WTC11 (cell line): ENCODE measurements at regions not wholly inside any gene's neighbourhood (a gene's known extent, or its start where the extent isn't known, plus 50 kb on each side); places are given as distances from the start of the nearest gene placed in this dataset.

Experiments
- ATAC-seq: fragments of 200-7000 bp; cut with Tn5 transposase; 2 replicates; pipeline ENCODE4 v1.10.0; 2021; ENCODE audit warnings: mild to moderate bottlenecking, moderate library complexity
- CTCF ChIA-PET: fragments of 300-600 bp; sonication (Branson Sonifier 250); formaldehyde crosslinking; loops from one replicate; lab custom pipeline; 2021; ENCODE audit warnings: antibody characterized with exemption; lab: Charles Lee
- POLR2A ChIA-PET: fragments of 350-600 bp; sonication (Branson Sonifier 250); formaldehyde crosslinking; loops from one replicate; lab custom pipeline; 2021; ENCODE audit warnings: antibody characterized with exemption; lab: Charles Lee
- DNase-seq: peaks from one replicate; pipeline ENCODE4 v3.0.0; 2021; ENCODE audit warnings: low spot score
- H3K27ac Mint-ChIP-seq: 2 replicates; pipeline ENCODE4 v1.8.0; 2021; ENCODE audit warnings: mixed read lengths
- H3K27me3 Mint-ChIP-seq: 2 replicates; pipeline ENCODE4 v1.8.0; 2021; ENCODE audit warnings: low read depth, mild to moderate bottlenecking, moderate library complexity, mixed read lengths
- H3K36me3 Mint-ChIP-seq: 2 replicates; pipeline ENCODE4 v1.8.0; 2021; ENCODE audit warnings: mixed read lengths
- H3K4me1 Mint-ChIP-seq: 2 replicates; pipeline ENCODE4 v1.8.0; 2022; ENCODE audit warnings: mixed read lengths
- H3K4me3 Mint-ChIP-seq: 2 replicates; pipeline ENCODE4 v1.8.0; 2021; ENCODE audit warnings: mild to moderate bottlenecking, moderate library complexity, mixed read lengths
- H3K9me3 Mint-ChIP-seq: 2 replicates; pipeline ENCODE4 v1.8.0; 2021; ENCODE audit warnings: mixed read lengths
- EMX1 ChIP-seq: fragments of 250-450 bp; sonication (Bioruptor Pico); IDR thresholded peaks from 2 replicates; pipeline ENCODE4 v1.8.0; 2021; ENCODE audit warnings: mild to moderate bottlenecking
- ESRRA ChIP-seq: sonication (generic); formaldehyde crosslinking; IDR thresholded peaks from 2 replicates; pipeline ENCODE4 v1.8.1; 2022; ENCODE audit warnings: mild to moderate bottlenecking, missing genetic modification reagents, borderline replicate concordance
- GABPB1 ChIP-seq: sonication (generic); formaldehyde crosslinking; IDR thresholded peaks from 2 replicates; pipeline ENCODE4 v1.8.1; 2023; ENCODE audit warnings: mild to moderate bottlenecking, missing genetic modification reagents
- HMGA2 ChIP-seq: fragments of 250-450 bp; sonication (Bioruptor Pico); IDR thresholded peaks from 2 replicates; pipeline ENCODE4 v1.4.0; 2021; ENCODE audit warnings: mild to moderate bottlenecking, moderate library complexity
- IRF1 ChIP-seq: sonication (generic); formaldehyde crosslinking; IDR thresholded peaks from 2 replicates; pipeline ENCODE4 v1.8.0; 2023; ENCODE audit warnings: missing genetic modification reagents
- JAZF1 ChIP-seq: fragments of 250-450 bp; sonication (Bioruptor Pico); IDR thresholded peaks from 2 replicates; pipeline ENCODE4 v1.9.0; 2021; ENCODE audit warnings: moderate library complexity, mild to moderate bottlenecking, inconsistent platforms
- PRDM15 ChIP-seq: sonication (generic); formaldehyde crosslinking; IDR thresholded peaks from 2 replicates; pipeline ENCODE4 v1.8.0; 2022; ENCODE audit warnings: missing genetic modification reagents
- PRRX2 ChIP-seq: fragments of 250-450 bp; sonication (Bioruptor Pico); IDR thresholded peaks from 2 replicates; pipeline ENCODE4 v1.8.0; 2021; ENCODE audit warnings: mild to moderate bottlenecking
- RELA ChIP-seq: sonication (generic); formaldehyde crosslinking; IDR thresholded peaks from 2 replicates; pipeline ENCODE4 v1.8.1; 2022; ENCODE audit warnings: missing genetic modification reagents, mild to moderate bottlenecking, borderline replicate concordance
- SMAD3 ChIP-seq: sonication (generic); formaldehyde crosslinking; IDR thresholded peaks from 2 replicates; pipeline ENCODE4 v1.8.0; 2022; ENCODE audit warnings: missing genetic modification reagents, mild to moderate bottlenecking, borderline replicate concordance
- SOX15 ChIP-seq: fragments of 250-450 bp; sonication (Bioruptor Pico); IDR thresholded peaks from 2 replicates; pipeline ENCODE4 v1.9.0; 2021; ENCODE audit warnings: mild to moderate bottlenecking
- SP1 ChIP-seq: sonication (generic); formaldehyde crosslinking; conservative IDR thresholded peaks from 2 replicates; pipeline ENCODE4 v1.8.1; 2022; ENCODE audit warnings: missing genetic modification reagents
- STAT6 ChIP-seq: sonication (generic); formaldehyde crosslinking; conservative IDR thresholded peaks from 2 replicates; pipeline ENCODE4 v1.8.1; 2023; ENCODE audit warnings: mild to moderate bottlenecking, low read depth, missing genetic modification reagents, moderate library complexity
- TCF7 ChIP-seq: sonication (generic); formaldehyde crosslinking; IDR thresholded peaks from 2 replicates; pipeline ENCODE4 v1.8.0; 2022; ENCODE audit warnings: mild to moderate bottlenecking, low read depth, missing genetic modification reagents, moderate library complexity
- TEAD4 ChIP-seq: sonication (generic); formaldehyde crosslinking; IDR thresholded peaks from 2 replicates; pipeline ENCODE4 v1.8.0; 2022; ENCODE audit warnings: mild to moderate bottlenecking, missing genetic modification reagents
- ZMAT4 ChIP-seq: fragments of 250-450 bp; sonication (Bioruptor Pico); IDR thresholded peaks from 2 replicates; pipeline ENCODE4 v1.9.0; 2021; ENCODE audit warnings: mild to moderate bottlenecking
- ZNF121 ChIP-seq: sonication (generic); formaldehyde crosslinking; IDR thresholded peaks from 2 replicates; pipeline ENCODE4 v1.8.0; 2023; ENCODE audit warnings: missing genetic modification reagents
- ZNF219 ChIP-seq: sonication (generic); formaldehyde crosslinking; IDR thresholded peaks from 2 replicates; pipeline ENCODE4 v1.8.0; 2023; ENCODE audit warnings: missing genetic modification reagents, mild to moderate bottlenecking, borderline replicate concordance
- ZNF263 ChIP-seq: sonication (generic); formaldehyde crosslinking; IDR thresholded peaks from 2 replicates; pipeline ENCODE4 v1.8.1; 2022; ENCODE audit warnings: low read depth, mild to moderate bottlenecking, moderate library complexity, missing genetic modification reagents
- ZNF317 ChIP-seq: sonication (generic); formaldehyde crosslinking; IDR thresholded peaks from 2 replicates; pipeline ENCODE4 v1.8.1; 2023; ENCODE audit warnings: low read depth, mild to moderate bottlenecking, moderate library complexity, missing genetic modification reagents, borderline replicate concordance
- ZNF396 ChIP-seq: fragments of 250-450 bp; sonication (Bioruptor Pico); IDR thresholded peaks from 2 replicates; pipeline ENCODE4 v1.8.0; 2021; ENCODE audit warnings: mild to moderate bottlenecking, moderate library complexity, borderline replicate concordance
- ZNF423 ChIP-seq: fragments of 250-450 bp; sonication (Bioruptor Pico); IDR thresholded peaks from 2 replicates; pipeline ENCODE4 v2.1.2; 2022; ENCODE audit warnings: mild to moderate bottlenecking, moderate library complexity
- ZNF671 ChIP-seq: fragments of 250-450 bp; sonication (Bioruptor Pico); IDR thresholded peaks from 2 replicates; pipeline ENCODE4 v1.8.0; 2021; ENCODE audit warnings: mild to moderate bottlenecking
- ZSCAN18 ChIP-seq: fragments of 250-450 bp; sonication (Bioruptor Pico); IDR thresholded peaks from 2 replicates; pipeline ENCODE4 v2.1.2; 2022; ENCODE audit warnings: mild to moderate bottlenecking, moderate library complexity
- TF ChIP-seq, protein P1 (sequence below): sonication (generic); formaldehyde crosslinking; IDR thresholded peaks from 2 replicates; pipeline ENCODE4 v1.8.1; 2022; ENCODE audit warnings: mild to moderate bottlenecking, moderate library complexity, missing genetic modification reagents

DNA sequence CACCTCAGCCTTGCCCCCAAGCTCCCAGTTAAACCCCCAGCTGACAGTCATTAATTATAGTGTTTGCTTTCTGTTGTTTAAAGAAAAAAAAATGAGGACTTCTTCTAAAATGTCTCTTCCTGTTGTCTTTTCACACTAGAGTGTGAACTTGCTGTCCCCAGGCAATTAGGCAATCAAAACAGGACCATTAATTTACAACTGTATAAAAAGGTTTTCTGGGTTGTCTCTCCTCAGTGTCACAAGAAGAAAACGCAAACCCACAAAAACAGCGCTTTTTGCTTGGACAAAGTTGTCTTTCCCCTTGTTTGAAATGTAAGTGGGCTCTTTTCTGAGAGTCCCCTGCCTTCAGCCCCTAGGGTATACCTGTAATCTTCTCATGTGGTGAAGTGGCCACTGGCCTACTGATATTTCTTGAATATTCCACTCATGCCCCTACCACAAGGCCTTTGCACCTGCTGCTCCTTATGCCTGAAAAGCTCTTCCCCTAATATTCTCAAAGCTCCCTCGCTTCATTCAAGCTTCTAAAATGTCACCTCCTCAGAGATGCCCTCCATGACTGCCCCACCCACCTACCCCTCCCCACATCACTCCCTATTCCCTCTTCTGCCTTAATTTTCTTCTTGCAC is 158.9 kb upstream of the PWP1 start:
- Mint-ChIP-seq H3K36me3 (no peaks in the 10 kb centered on the region), H3K4me1 (no peaks in the 10 kb centered on the region; the same call in 1 of the 2 replicates), H3K27me3 (no peaks in the 10 kb centered on the region), H3K27ac (no peak overlapping the region), H3K4me3 (no peak overlapping the region), H3K9me3 (peaks cover 5% of the 10 kb centered on the region; the same call in 1 of the 2 replicates)
- TF ChIP-seq ZNF423 (no peak), SP1 (CRISPR knock-in tag) (no peak), GABPB1 (no peak), TEAD4 (no peak), ESRRA (CRISPR knock-in tag) (no peak), PRRX2 (no peak), EMX1 (CRISPR knock-in tag) (no peak), ZNF263 (CRISPR knock-in tag) (no peak), IRF1 (no peak), ZNF219 (CRISPR knock-in tag) (no peak), RELA (CRISPR knock-in tag) (no peak), ZNF317 (CRISPR knock-in tag) (no peak), STAT6 (no peak)
- ATAC-seq (no peak), DNase-seq (no peak)
- ChIA-PET POLR2A (no interaction called here), CTCF (no interaction called here)

GRCh38 chr12:107528731-107529365 is 156.8 kb upstream of the PWP1 start:
- H3K36me3 Mint-ChIP-seq = 0 out of 2 replicates have a peak, but pooled peaks cover 2% of the 10 kb centered on the region
- H3K9me3 Mint-ChIP-seq = peaks cover 14% of the 10 kb centered on the region
- ChIA-PET CTCF (no interaction called here), POLR2A (no interaction called here)
- no peak overlapping the region for H3K4me3 Mint-ChIP-seq
- no peaks in the 10 kb centered on the region for H3K27me3 Mint-ChIP-seq
- ATAC-seq (no peak), DNase-seq (no peak)
- H3K27ac Mint-ChIP-seq = no peak overlapping the region
- no peaks in the 10 kb centered on the region; the same call in 1 of the 2 replicates for H3K4me1 Mint-ChIP-seq
- TF ChIP-seq PRRX2 (no peak), PRDM15 (CRISPR knock-in tag) (no peak), ZNF396 (CRISPR knock-in tag) (no peak), ZNF671 (CRISPR knock-in tag) (no peak), TCF7 (CRISPR knock-in tag) (no peak), SMAD3 (CRISPR knock-in tag) (no peak), ZNF121 (CRISPR knock-in tag) (no peak), GABPB1 (no peak), TEAD4 (no peak), JAZF1 (CRISPR knock-in tag) (no peak), ZSCAN18 (CRISPR knock-in tag) (no peak), SOX15 (CRISPR knock-in tag) (no peak), ZNF423 (no peak), ZMAT4 (no peak), ESRRA (CRISPR knock-in tag) (no peak), HMGA2 (no peak)
- TF ChIP-seq, protein P1, sequence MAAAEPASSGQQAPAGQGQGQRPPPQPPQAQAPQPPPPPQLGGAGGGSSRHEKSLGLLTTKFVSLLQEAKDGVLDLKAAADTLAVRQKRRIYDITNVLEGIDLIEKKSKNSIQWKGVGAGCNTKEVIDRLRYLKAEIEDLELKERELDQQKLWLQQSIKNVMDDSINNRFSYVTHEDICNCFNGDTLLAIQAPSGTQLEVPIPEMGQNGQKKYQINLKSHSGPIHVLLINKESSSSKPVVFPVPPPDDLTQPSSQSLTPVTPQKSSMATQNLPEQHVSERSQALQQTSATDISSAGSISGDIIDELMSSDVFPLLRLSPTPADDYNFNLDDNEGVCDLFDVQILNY (CRISPR knock-in tag) = no peak
